RWPE1 (cell line): ENCODE measurements at regions not wholly inside any gene's neighbourhood (a gene's known extent, or its start where the extent isn't known, plus 50 kb on each side); places are given as distances from the start of the nearest gene placed in this dataset.

ENCODE experiments used
- CTCF ChIA-PET: fragments of 350-600 bp; sonication (Branson Sonifier 250); formaldehyde crosslinking; extraction: SDS; loops from one replicate; lab custom pipeline; 2021; lab: Yijun Ruan, JAX
- POLR2A ChIA-PET: fragments of 400-600 bp; formaldehyde crosslinking; extraction: SDS; loops from one replicate; lab custom pipeline; 2020; ENCODE audit warnings: antibody characterized with exemption; ENCODE audit not compliant: low non-redundant PET; lab: Yijun Ruan, JAX
- DNase-seq: peaks from one replicate; pipeline ENCODE4 v3.0.0; 2012; ENCODE audit warnings: low spot score
- H3K27ac ChIP-seq: fragments of 450-650 bp; 2 replicates; pipeline ENCODE4 v1.5.1; 2017
- TF ChIP-seq, protein P1 (sequence below): fragments of 450-650 bp; conservative IDR thresholded peaks from 2 replicates; pipeline ENCODE4 v1.5.1; 2017; ENCODE audit warnings: low read depth, mild to moderate bottlenecking

- peak overlapping the region; percentile 96 for H3K27ac ChIP-seq
- CTCF ChIA-PET: no interaction called here
- TF ChIP-seq, protein P1, sequence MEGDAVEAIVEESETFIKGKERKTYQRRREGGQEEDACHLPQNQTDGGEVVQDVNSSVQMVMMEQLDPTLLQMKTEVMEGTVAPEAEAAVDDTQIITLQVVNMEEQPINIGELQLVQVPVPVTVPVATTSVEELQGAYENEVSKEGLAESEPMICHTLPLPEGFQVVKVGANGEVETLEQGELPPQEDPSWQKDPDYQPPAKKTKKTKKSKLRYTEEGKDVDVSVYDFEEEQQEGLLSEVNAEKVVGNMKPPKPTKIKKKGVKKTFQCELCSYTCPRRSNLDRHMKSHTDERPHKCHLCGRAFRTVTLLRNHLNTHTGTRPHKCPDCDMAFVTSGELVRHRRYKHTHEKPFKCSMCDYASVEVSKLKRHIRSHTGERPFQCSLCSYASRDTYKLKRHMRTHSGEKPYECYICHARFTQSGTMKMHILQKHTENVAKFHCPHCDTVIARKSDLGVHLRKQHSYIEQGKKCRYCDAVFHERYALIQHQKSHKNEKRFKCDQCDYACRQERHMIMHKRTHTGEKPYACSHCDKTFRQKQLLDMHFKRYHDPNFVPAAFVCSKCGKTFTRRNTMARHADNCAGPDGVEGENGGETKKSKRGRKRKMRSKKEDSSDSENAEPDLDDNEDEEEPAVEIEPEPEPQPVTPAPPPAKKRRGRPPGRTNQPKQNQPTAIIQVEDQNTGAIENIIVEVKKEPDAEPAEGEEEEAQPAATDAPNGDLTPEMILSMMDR: no peak
- POLR2A ChIA-PET: no interaction called here
- no peak for DNase-seq
Observed at GRCh38 chr12:124631681-124632256, 64.4 kb upstream of the NCOR2 start.

DNA sequence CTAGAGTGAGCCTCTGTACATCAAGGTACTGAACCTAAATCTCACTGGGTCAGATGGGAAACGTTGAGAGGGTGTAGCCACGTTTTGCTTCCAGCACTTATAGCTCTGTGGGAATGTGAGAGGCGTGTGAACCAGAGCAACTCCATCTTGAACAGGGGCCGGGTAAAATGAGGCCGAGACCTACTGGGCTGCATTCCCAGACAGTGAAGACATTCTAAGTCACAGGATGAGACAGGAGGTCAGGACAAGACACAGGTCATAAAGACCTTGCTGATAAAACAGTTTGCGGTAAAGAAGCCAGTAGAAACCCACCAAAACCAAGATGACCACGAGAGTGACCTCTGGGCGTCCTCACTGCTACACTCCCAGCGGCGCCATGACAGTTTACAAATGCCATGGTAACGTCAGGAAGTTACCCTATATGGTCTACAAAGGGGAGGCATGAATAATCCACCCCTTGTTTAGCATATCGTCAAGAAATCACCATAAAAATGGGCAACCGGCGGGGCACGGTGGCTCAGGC, 63.4 kb upstream of the NCOR2 start:
- ChIA-PET POLR2A (no interaction called here), CTCF (no interaction called here)
- TF ChIP-seq, protein P1: no peak
- DNase-seq: no peak
- H3K27ac ChIP-seq: peak overlapping the region; percentile 96

DNA sequence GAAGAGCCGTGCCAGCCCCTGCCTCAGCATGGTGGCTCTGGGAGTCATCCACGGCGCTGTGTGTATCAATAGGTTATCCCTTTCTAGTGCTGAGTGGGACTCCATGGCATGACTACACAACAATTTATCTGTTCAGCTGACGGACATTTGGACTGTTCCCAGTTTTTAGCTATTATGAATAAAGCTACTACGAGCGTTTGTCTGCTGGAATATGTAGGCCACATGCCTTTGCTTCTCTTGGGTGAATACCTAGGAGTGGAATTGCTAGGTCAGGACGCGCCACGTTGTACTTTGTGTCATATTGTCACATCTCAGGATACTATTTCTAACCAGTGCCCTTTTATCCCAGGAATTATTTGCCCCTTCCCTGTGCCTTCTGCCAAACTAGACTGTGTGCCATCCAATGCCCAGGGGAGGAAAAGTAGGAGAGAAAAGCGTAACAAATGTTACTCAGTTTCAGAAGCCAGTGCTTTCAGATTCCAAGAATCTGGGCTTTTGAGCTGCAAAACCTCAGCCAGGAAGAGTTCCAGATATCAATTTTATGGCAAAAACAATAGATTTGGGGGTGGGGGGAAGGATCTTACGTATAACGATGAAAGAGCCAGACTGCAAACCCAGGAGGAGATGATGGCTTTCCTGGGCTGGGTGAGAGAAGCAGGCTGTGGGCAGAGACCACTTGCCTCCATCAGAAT, 62.5 kb upstream of the NCOR2 start:
- ChIA-PET POLR2A (no interaction called here), CTCF (interaction anchor here (0.6 kb wide), 1 partner anchor 130 kb away, joined by 3 read pairs; no protein-coding TSS in a partner anchor)
- TF ChIP-seq, protein P1: no peak
- no peak for DNase-seq
- peak overlapping the region; percentile 96 for H3K27ac ChIP-seq

DNA sequence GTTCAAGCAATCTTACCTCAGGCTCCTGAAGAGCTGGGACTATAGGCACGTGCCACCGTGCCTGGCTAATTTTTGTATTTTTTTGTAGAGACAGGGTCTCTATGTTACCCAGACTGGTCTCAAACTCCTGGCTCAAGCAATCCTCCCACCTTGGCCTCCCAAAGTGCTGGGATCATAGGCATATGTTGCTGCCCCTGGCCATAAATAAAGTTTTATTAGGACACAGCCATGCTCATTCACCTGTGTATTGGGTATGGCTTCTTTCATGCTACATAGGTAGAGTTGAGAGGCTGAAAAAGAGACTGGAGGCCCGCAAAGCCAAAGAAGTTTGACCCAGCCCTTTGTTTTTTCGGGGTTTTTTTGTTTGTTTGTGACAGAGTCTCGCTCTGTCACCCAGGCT, 61.7 kb upstream of the NCOR2 start:
- CTCF ChIA-PET: interaction anchor here (0.6 kb wide), 1 partner anchor 129 kb away, joined by 3 read pairs; no protein-coding TSS in a partner anchor
- POLR2A ChIA-PET: no interaction called here
- no peak overlapping the region for H3K27ac ChIP-seq
- TF ChIP-seq, protein P1: no peak
- DNase-seq: no peak

DNA sequence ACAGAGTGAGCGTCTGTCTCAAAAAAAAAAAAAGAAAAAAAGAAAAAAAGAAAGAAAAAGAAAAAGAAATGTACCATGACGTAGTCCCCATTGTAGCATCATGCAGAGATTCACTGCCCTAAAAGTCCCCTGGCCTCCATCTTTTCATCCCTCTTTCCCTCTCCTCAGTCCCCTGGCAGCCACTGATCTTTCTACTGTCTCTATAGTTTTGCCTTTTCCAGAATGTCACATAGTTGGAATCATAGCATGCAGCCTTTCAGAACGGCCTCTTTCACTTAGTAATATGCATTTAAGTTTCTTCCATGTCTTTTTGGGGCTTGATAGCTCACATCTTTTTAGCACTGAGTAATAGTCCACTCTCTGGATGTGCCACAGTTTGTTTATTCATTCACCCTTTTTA, 60.5 kb upstream of the NCOR2 start:
- TF ChIP-seq, protein P1: no peak
- DNase-seq: no peak
- ChIA-PET POLR2A (no interaction called here), CTCF (interaction anchor here (0.6 kb wide), 1 partner anchor 137 kb away, joined by 4 read pairs; no protein-coding TSS in a partner anchor)
- H3K27ac ChIP-seq: no peak overlapping the region

- TF ChIP-seq, protein P1: no peak
- ChIA-PET CTCF (no interaction called here), POLR2A (no interaction called here)
- H3K27ac ChIP-seq: peak overlapping the region; percentile 98
- no peak for DNase-seq
Observed at GRCh38 chr12:124626971-124627411, 59.6 kb upstream of the NCOR2 start.
